PFSK-1 (cell line): ENCODE measurements at regions not wholly inside any gene's neighbourhood (a gene's known extent, or its start where the extent isn't known, plus 50 kb on each side); places are given as distances from the start of the nearest gene placed in this dataset.

ENCODE experiments used
- FOXP2 ChIP-seq: optimal IDR thresholded peaks from 2 replicates; pipeline ENCODE3; 2011; ENCODE audit warnings: borderline replicate concordance, control low read depth, inconsistent platforms; ENCODE audit not compliant: insufficient read depth; ENCODE audit errors: extremely low read length, extremely low read depth
- POLR2AphosphoS5 ChIP-seq: IDR thresholded peaks from 2 replicates; pipeline ENCODE4 v1.6.1; 2012; ENCODE audit warnings: low read depth, mild to moderate bottlenecking, control low read depth, low read length, moderate library complexity
- REST ChIP-seq, 2 experiments: IDR thresholded peaks; 2 replicates each; pipeline versions ENCODE4 v1.6.1 to v1.8.0; 2011 to 2012; ENCODE audit warnings: low read depth in 2 of 2, low read length in 2 of 2, control low read depth in 1 of 2, inconsistent platforms in 1 of 2, mild to moderate bottlenecking in 1 of 2, moderate library complexity in 1 of 2; ENCODE audit not compliant: insufficient read depth in 1 of 2
- SIN3A ChIP-seq: IDR thresholded peaks from 2 replicates; pipeline ENCODE4 v1.6.1; 2012; ENCODE audit warnings: mild to moderate bottlenecking, low read length, moderate library complexity, borderline replicate concordance; ENCODE audit not compliant: insufficient read depth
- TAF1 ChIP-seq: IDR thresholded peaks from 2 replicates; pipeline ENCODE4 v1.6.1; 2012; ENCODE audit warnings: low read length, control low read depth, borderline replicate concordance; ENCODE audit not compliant: insufficient read depth

- TF ChIP-seq SIN3A (no peak), POLR2AphosphoS5 (no peak), TAF1 (no peak), FOXP2 (no peak), REST (IDR thresholded peaks at IDR 0.05; ENCODE audit: insufficient read depth in 1 of 2, low read depth in 2 of 2, low read length in 2 of 2) (no peak)
Measured at GRCh38 chr5:14036514-14036913, 92.0 kb upstream of the DNAH5 start.

DNA sequence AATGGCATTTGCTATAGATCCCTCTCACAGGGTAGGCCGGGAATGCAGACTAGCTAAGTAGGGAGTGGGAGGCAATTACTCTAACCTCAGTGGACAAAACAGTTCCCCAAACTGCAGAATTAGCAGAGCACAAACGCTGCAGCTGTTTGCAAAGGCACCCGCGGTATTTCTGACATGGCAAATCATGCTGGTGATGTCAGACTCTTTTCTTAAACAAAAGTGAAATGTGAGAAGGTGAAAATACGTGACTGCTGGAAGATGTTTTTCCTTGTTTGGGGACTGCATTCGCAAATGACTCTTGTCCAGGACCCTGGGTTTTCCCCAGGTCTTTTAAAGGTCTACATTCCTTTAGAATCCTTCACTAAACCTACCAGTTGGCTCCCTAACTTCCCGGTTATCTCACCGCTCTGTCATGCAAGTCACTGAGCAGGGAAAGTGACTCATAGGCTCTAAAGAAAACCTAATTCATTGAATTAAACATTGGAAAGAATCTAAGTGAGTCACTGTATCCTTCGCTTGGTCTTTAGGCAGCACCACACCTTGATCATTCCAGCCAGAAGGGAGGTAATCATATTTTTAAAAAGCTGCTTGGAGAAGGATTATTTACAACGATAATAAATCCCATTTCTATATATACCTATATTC is 91.5 kb upstream of the DNAH5 start:
- no peak; the same call in 1 of the 2 replicates for TF ChIP-seq SIN3A
- TF ChIP-seq REST (IDR thresholded peaks at IDR 0.05; ENCODE audit: insufficient read depth in 1 of 2, low read depth in 2 of 2, low read length in 2 of 2), result no peak
- no peak for TF ChIP-seq TAF1
- TF ChIP-seq FOXP2, result no peak
- TF ChIP-seq POLR2AphosphoS5, result no peak

- TF ChIP-seq FOXP2, result no peak
- TF ChIP-seq SIN3A, result no peak
- TF ChIP-seq POLR2AphosphoS5, result no peak
- TF ChIP-seq REST (IDR thresholded peaks at IDR 0.05; ENCODE audit: insufficient read depth in 1 of 2, low read depth in 2 of 2, low read length in 2 of 2), result no peak
- no peak for TF ChIP-seq TAF1
Measured at GRCh38 chr5:14034963-14035362, 90.5 kb upstream of the DNAH5 start.

GRCh38 chr5:14032918-14033317 is 88.4 kb upstream of the DNAH5 start:
- TF ChIP-seq FOXP2 (no peak), POLR2AphosphoS5 (no peak), TAF1 (no peak), SIN3A (no peak), REST (IDR thresholded peaks at IDR 0.05; ENCODE audit: insufficient read depth in 1 of 2, low read depth in 2 of 2, low read length in 2 of 2) (no peak)
